ENCODE measurements at regions not wholly inside any gene's neighbourhood (a gene's known extent, or its start where the extent isn't known, plus 50 kb on each side); places are given as distances from the start of the nearest gene placed in this dataset.
"Not testable (repeated sequence)": the region's sequence is repeated elsewhere in the genome, so short reads cannot be mapped to it uniquely, and the experiment has no call there.

GRCh38 chr4:117135634-117136354 lies 50.4 kb upstream of the TRAM1L1 start:
- no peak overlapping the region for H3K27ac ChIP-seq (ENCODE audit: low read depth, low read length)
- H3K27me3 Mint-ChIP-seq (ENCODE audit: insufficient read depth) = no peaks in the 10 kb centered on the region
- H3K9me3 ChIP-seq (ENCODE audit: control insufficient read depth, low read length) = peaks cover 9% of the 10 kb centered on the region
- no peak for DNase-seq
- TF ChIP-seq, protein P1, sequence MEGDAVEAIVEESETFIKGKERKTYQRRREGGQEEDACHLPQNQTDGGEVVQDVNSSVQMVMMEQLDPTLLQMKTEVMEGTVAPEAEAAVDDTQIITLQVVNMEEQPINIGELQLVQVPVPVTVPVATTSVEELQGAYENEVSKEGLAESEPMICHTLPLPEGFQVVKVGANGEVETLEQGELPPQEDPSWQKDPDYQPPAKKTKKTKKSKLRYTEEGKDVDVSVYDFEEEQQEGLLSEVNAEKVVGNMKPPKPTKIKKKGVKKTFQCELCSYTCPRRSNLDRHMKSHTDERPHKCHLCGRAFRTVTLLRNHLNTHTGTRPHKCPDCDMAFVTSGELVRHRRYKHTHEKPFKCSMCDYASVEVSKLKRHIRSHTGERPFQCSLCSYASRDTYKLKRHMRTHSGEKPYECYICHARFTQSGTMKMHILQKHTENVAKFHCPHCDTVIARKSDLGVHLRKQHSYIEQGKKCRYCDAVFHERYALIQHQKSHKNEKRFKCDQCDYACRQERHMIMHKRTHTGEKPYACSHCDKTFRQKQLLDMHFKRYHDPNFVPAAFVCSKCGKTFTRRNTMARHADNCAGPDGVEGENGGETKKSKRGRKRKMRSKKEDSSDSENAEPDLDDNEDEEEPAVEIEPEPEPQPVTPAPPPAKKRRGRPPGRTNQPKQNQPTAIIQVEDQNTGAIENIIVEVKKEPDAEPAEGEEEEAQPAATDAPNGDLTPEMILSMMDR (conservative IDR thresholded peaks at IDR 0.05) = peak; percentile 43
- H3K9ac ChIP-seq (ENCODE audit: extremely low read depth, low read length, poor library complexity, severe bottlenecking) = no peak overlapping the region
- H3K4me1 ChIP-seq (ENCODE audit: control insufficient read depth, insufficient read depth, low read length) = no peaks in the 10 kb centered on the region
- H3K9me3 Mint-ChIP-seq = peaks cover 15% of the 10 kb centered on the region
- H3K27me3 ChIP-seq (ENCODE audit: control insufficient read depth, insufficient read depth, low read length, poor library complexity, severe bottlenecking) = no peaks in the 10 kb centered on the region
- H3K36me3 ChIP-seq (ENCODE audit: control insufficient read depth, insufficient read depth, low read length) = no peaks in the 10 kb centered on the region
- H3K4me1 Mint-ChIP-seq = peaks cover 3% of the 10 kb centered on the region
- no peak overlapping the region for H3K27ac Mint-ChIP-seq
- H3K4me3 Mint-ChIP-seq = no peak overlapping the region
- H3K4me3 ChIP-seq (ENCODE audit: low read length) = no peak overlapping the region
- peaks cover 2% of the 10 kb centered on the region for H3K36me3 Mint-ChIP-seq (ENCODE audit: low read depth)

DNA sequence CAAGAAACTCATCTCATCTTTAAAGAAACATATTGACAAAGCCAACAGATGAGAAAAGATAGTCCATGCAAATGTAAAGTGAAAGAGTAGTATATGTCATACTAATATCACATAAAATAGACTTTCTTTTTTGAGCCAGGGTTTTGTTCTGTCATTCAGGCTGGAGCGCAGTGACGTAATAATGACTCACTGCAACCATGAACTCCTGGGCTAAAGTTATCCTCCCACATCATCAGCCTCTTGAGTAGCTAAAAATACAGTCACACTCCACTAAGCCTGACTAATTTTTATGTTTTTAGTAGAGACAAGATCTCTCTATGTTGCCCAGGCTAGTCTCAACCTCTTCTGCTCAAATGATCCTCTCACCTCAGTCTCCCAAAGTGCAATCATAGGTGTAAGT lies 51.8 kb upstream of the TRAM1L1 start:
- no peak overlapping the region for H3K4me3 ChIP-seq (ENCODE audit: low read length)
- Mint-ChIP-seq H3K36me3 (ENCODE audit: low read depth) (peaks cover 2% of the 10 kb centered on the region), H3K4me3 (no peak overlapping the region), H3K27me3 (ENCODE audit: insufficient read depth) (no peaks in the 10 kb centered on the region), H3K27ac (no peak overlapping the region), H3K4me1 (peaks cover 3% of the 10 kb centered on the region), H3K9me3 (peaks cover 15% of the 10 kb centered on the region)
- H3K9me3 ChIP-seq (ENCODE audit: control insufficient read depth, low read length) = peaks cover 9% of the 10 kb centered on the region
- H3K27ac ChIP-seq (ENCODE audit: low read depth, low read length) = no peak overlapping the region
- no peaks in the 10 kb centered on the region for H3K27me3 ChIP-seq (ENCODE audit: control insufficient read depth, insufficient read depth, low read length, poor library complexity, severe bottlenecking)
- H3K4me1 ChIP-seq (ENCODE audit: control insufficient read depth, insufficient read depth, low read length) = no peaks in the 10 kb centered on the region
- WGBS, 2 experiments (ENCODE audit: insufficient coverage in 1 of 2, insufficient read length in 1 of 2) = 76 to 90% methylated on average over 2 of the region's 2 CpGs
- TF ChIP-seq, protein P1 (conservative IDR thresholded peaks at IDR 0.05) = no peak
- no peak overlapping the region for H3K9ac ChIP-seq (ENCODE audit: extremely low read depth, low read length, poor library complexity, severe bottlenecking)
- H3K36me3 ChIP-seq (ENCODE audit: control insufficient read depth, insufficient read depth, low read length) = no peaks in the 10 kb centered on the region
- DNase-seq = no peak

DNA sequence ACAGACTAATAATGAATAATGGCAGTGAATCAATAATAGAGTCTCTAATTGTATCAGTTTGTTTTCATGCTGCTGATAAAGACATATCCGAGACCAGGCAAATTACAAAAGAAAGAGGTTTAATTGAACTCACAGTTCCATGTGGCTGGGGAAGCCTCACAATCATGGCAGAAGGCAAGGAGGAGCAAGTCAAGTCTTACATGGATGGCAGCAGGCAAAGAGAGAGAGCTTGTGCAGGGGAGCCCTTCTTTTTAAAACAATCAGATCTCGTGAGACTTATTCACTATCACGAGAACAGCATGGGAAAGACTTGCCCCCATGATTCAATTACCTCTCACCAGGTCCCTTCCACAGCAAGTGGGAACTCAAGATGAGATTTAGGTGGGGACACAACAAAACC lies 53.4 kb upstream of the TRAM1L1 start:
- H3K36me3 ChIP-seq (ENCODE audit: control insufficient read depth, insufficient read depth, low read length); H3K4me3 Mint-ChIP-seq; H3K27ac ChIP-seq (ENCODE audit: low read depth, low read length); H3K4me3 ChIP-seq (ENCODE audit: low read length); H3K27me3 ChIP-seq (ENCODE audit: control insufficient read depth, insufficient read depth, low read length, poor library complexity, severe bottlenecking); H3K4me1 ChIP-seq (ENCODE audit: control insufficient read depth, insufficient read depth, low read length); H3K9me3 ChIP-seq (ENCODE audit: control insufficient read depth, low read length); H3K4me1 Mint-ChIP-seq; H3K9ac ChIP-seq (ENCODE audit: extremely low read depth, low read length, poor library complexity, severe bottlenecking); H3K27ac Mint-ChIP-seq; DNase-seq; H3K36me3 Mint-ChIP-seq (ENCODE audit: low read depth); H3K27me3 Mint-ChIP-seq (ENCODE audit: insufficient read depth): not testable (repeated sequence)
- H3K9me3 Mint-ChIP-seq = peaks cover 15% of the 10 kb centered on the region
- WGBS, 2 experiments (ENCODE audit: insufficient coverage in 1 of 2, insufficient read length in 1 of 2) = 94 to 98% methylated on average over 3 of the region's 3 CpGs

DNA sequence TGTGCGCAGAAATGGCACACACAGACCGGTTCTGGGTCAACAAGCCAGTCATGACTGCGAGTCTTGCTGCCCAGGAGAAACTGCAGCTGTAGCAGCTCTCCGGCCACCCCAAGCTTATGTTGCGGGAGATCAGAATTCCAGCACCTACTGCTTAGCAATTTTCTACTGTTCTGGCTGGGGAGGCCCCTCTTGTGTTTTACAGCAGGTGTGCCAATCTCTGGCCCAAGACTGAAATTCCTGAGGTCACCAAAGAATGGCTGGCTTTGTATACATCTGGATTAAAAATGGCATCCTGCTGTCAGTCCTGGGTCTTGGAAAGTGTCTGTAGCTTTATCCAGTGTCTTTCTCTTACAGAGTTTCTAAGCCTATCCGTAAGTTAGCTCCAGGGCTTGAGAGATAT lies 68.9 kb upstream of the TRAM1L1 start:
- Histone ChIP-seq H3K9ac (ENCODE audit: extremely low read depth, low read length, poor library complexity, severe bottlenecking) (no peak overlapping the region), H3K9me3 (ENCODE audit: control insufficient read depth, low read length) (peaks cover 16% of the 10 kb centered on the region), H3K27ac (ENCODE audit: low read depth, low read length) (no peak overlapping the region), H3K36me3 (ENCODE audit: control insufficient read depth, insufficient read depth, low read length) (no peaks in the 10 kb centered on the region), H3K4me3 (ENCODE audit: low read length) (no peak overlapping the region), H3K4me1 (ENCODE audit: control insufficient read depth, insufficient read depth, low read length) (no peaks in the 10 kb centered on the region), H3K27me3 (ENCODE audit: control insufficient read depth, insufficient read depth, low read length, poor library complexity, severe bottlenecking) (no peaks in the 10 kb centered on the region)
- WGBS, 2 experiments (ENCODE audit: insufficient coverage in 1 of 2, insufficient read length in 1 of 2) = 93 to 96% methylated on average over 3 to 6 of the region's 6 CpGs
- Mint-ChIP-seq H3K27me3 (ENCODE audit: insufficient read depth) (no peaks in the 10 kb centered on the region), H3K36me3 (ENCODE audit: low read depth) (peaks cover 4% of the 10 kb centered on the region), H3K9me3 (peaks cover 23% of the 10 kb centered on the region), H3K27ac (no peak overlapping the region), H3K4me3 (no peak overlapping the region), H3K4me1 (peaks cover 7% of the 10 kb centered on the region)
- peak; percentile 42 for DNase-seq
- TF ChIP-seq, protein P1 (conservative IDR thresholded peaks at IDR 0.05) = no peak
